Right lobe of liver (tissue), 4 donors: ENCODE measurements at regions not wholly inside any gene's neighbourhood (a gene's known extent, or its start where the extent isn't known, plus 50 kb on each side); places are given as distances from the start of the nearest gene placed in this dataset.

Experiments
- CTCF ChIP-seq, 4 donors: fragments of 200-600 bp in 3 of 4; fragments of 450-650 bp in 1 of 4; IDR thresholded peaks; one replicate each; pipeline versions ENCODE4 v1.5.1 to v1.8.0; 2016 to 2022; ENCODE audit warnings: antibody characterized with exemption in 4 of 4, mild to moderate bottlenecking in 2 of 4
- POLR2A ChIP-seq: fragments of 450-650 bp; IDR thresholded peaks from one replicate; pipeline ENCODE4 v1.6.1; 2017; ENCODE audit warnings: antibody characterized with exemption, mild to moderate bottlenecking
- donor health status: DM: no; HTN: no; CAD: no.
- donor health status: DM: no; HTN: no; CAD: no.
- donor health status: DM: no; HTN: yes; CAD: no.

DNA sequence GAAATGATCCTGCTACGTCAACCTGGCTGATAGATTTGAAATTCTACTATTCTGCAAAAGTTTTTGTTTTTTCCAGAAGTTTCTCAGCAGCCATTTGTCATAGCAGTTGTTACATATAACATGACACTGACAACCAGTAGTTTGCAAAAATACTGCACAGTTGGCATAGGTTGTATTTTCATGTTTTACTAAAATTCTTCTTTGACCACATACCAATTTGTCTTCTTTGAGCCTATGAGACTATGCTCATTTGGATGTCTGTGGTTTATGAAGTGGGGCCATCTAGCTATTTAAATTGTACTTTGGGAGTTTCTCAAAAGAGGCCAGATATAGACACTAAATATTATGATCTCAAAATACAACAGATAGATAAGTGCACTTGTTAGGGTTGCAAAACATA lies 104.9 kb upstream of the PREP start:
- TF ChIP-seq CTCF (IDR thresholded peaks at IDR 0.05) = no peak
- no peak for TF ChIP-seq POLR2A
